ENCODE measurements at regions not wholly inside any gene's neighbourhood (a gene's known extent, or its start where the extent isn't known, plus 50 kb on each side); places are given as distances from the start of the nearest gene placed in this dataset.

DNA sequence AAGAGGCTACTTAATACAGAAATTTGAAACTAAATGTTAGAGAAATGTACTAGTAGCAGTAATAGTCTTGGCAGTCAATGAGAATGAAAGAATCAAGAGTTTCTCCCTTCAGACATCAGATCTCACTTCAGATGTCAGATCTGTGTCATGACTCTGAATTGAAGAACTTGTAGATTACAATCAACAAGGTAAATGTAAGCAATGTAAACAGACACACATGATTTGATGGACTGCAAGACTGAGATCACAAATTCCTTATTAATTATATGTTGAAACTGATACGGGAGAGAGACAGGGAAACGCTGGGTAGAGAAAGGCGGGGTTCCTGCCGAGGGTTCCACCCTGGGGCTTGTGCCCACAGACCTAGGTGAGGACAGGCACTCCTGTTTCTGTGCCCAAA is 65.5 kb upstream of the HHIP start:
- no peaks in the 10 kb centered on the region for H3K36me3 ChIP-seq (ENCODE audit: insufficient read depth, low read length, poor library complexity, severe bottlenecking)
- intact Hi-C loops (cut with micrococcal nuclease; ENCODE audit: unreplicated experiment), result no loop called here
- TF ChIP-seq EZH2 (IDR thresholded peaks at IDR 0.05; ENCODE audit: borderline replicate concordance, low read depth, low read length, poor library complexity, severe bottlenecking), result no peak
- TF ChIP-seq CTCF (conservative IDR thresholded peaks at IDR 0.05; ENCODE audit: low read depth, low read length), result no peak
- no peaks in the 10 kb centered on the region for H3K9me3 ChIP-seq (ENCODE audit: low read depth, low read length, poor library complexity, severe bottlenecking)
- no peak for DNase-seq (ENCODE audit: low spot score)
- no TSS peak for BruUV-seq (replicated peaks)
- POLR2A ChIA-PET (ENCODE audit: low non-redundant PET), result no interaction called here
- CTCF ChIA-PET, result no interaction called here
- H3K27me3 ChIP-seq (replicated peaks; ENCODE audit: insufficient read depth, low read depth, low read length, poor library complexity), result no peaks in the 10 kb centered on the region
- H3K27ac ChIP-seq (ENCODE audit: low read depth, low read length, poor library complexity, severe bottlenecking), result no peak overlapping the region
- no peak overlapping the region for H3K4me3 ChIP-seq (ENCODE audit: low read depth, low read length, poor library complexity, severe bottlenecking)
- no peaks in the 10 kb centered on the region for H3K4me1 ChIP-seq (ENCODE audit: insufficient read depth, low read length, poor library complexity, severe bottlenecking)

GRCh38 chr4:144582105-144582850 is 63.7 kb upstream of the HHIP start:
- H3K4me1 ChIP-seq (ENCODE audit: insufficient read depth, low read length, poor library complexity, severe bottlenecking), result no peaks in the 10 kb centered on the region
- intact Hi-C loops (cut with micrococcal nuclease; ENCODE audit: unreplicated experiment), result no loop called here

GRCh38 chr4:144582975-144583374 is 63.0 kb upstream of the HHIP start:
- CTCF ChIA-PET, result no interaction called here
- no peak for TF ChIP-seq EZH2 (IDR thresholded peaks at IDR 0.05; ENCODE audit: borderline replicate concordance, low read depth, low read length, poor library complexity, severe bottlenecking)
- no peak for TF ChIP-seq CTCF (conservative IDR thresholded peaks at IDR 0.05; ENCODE audit: low read depth, low read length)
- BruUV-seq (replicated peaks), result no TSS peak
- DNase-seq (ENCODE audit: low spot score), result no peak
- Histone ChIP-seq H3K27ac (ENCODE audit: low read depth, low read length, poor library complexity, severe bottlenecking) (no peak overlapping the region), H3K27me3 (replicated peaks; ENCODE audit: insufficient read depth, low read depth, low read length, poor library complexity) (no peaks in the 10 kb centered on the region), H3K9me3 (ENCODE audit: low read depth, low read length, poor library complexity, severe bottlenecking) (no peaks in the 10 kb centered on the region), H3K4me1 (ENCODE audit: insufficient read depth, low read length, poor library complexity, severe bottlenecking) (no peaks in the 10 kb centered on the region), H3K36me3 (ENCODE audit: insufficient read depth, low read length, poor library complexity, severe bottlenecking) (no peaks in the 10 kb centered on the region), H3K4me3 (ENCODE audit: low read depth, low read length, poor library complexity, severe bottlenecking) (no peak overlapping the region)
- POLR2A ChIA-PET (ENCODE audit: low non-redundant PET), result no interaction called here
- intact Hi-C loops (cut with micrococcal nuclease; ENCODE audit: unreplicated experiment), result no loop called here

More at GRCh38 chr4:144582105-144582850, 63.7 kb upstream of the HHIP start:
- ChIA-PET CTCF (no interaction called here), POLR2A (ENCODE audit: low non-redundant PET) (no interaction called here)
- TF ChIP-seq CTCF (conservative IDR thresholded peaks at IDR 0.05; ENCODE audit: low read depth, low read length), result no peak
- no peak for TF ChIP-seq EZH2 (IDR thresholded peaks at IDR 0.05; ENCODE audit: borderline replicate concordance, low read depth, low read length, poor library complexity, severe bottlenecking)
- Histone ChIP-seq H3K4me3 (ENCODE audit: low read depth, low read length, poor library complexity, severe bottlenecking) (no peak overlapping the region), H3K36me3 (ENCODE audit: insufficient read depth, low read length, poor library complexity, severe bottlenecking) (no peaks in the 10 kb centered on the region), H3K9me3 (ENCODE audit: low read depth, low read length, poor library complexity, severe bottlenecking) (no peaks in the 10 kb centered on the region), H3K27me3 (replicated peaks; ENCODE audit: insufficient read depth, low read depth, low read length, poor library complexity) (no peaks in the 10 kb centered on the region), H3K27ac (ENCODE audit: low read depth, low read length, poor library complexity, severe bottlenecking) (no peak overlapping the region)
- no TSS peak for BruUV-seq (replicated peaks)
- DNase-seq (ENCODE audit: low spot score), result no peak
